ENCODE measurements at regions not wholly inside any gene's neighbourhood (a gene's known extent, or its start where the extent isn't known, plus 50 kb on each side); places are given as distances from the start of the nearest gene placed in this dataset.

GRCh38 chr4:143768007-143768591 is 67.6 kb upstream of the FREM3 start:
- no peaks in the 10 kb centered on the region for H3K4me1 ChIP-seq (ENCODE audit: control insufficient read depth in 2 of 2, insufficient read depth in 2 of 2, low read length in 2 of 2)
- no peaks in the 10 kb centered on the region for H3K4me1 Mint-ChIP-seq
- no peaks in the 10 kb centered on the region for H3K9me3 Mint-ChIP-seq (ENCODE audit: insufficient read depth)
- H3K4me3 Mint-ChIP-seq, result no peak overlapping the region
- CTCF ChIA-PET, result no interaction called here
- H4K20me1 ChIP-seq (ENCODE audit: control insufficient read depth, insufficient read depth, low read length, poor library complexity, severe bottlenecking), result no peaks in the 10 kb centered on the region
- no peaks in the 10 kb centered on the region for H3K27me3 ChIP-seq (replicated peaks in 1 of 4; ENCODE audit: control extremely low read depth in 1 of 4, control insufficient read depth in 3 of 4, insufficient read depth in 4 of 4, low read length in 3 of 4)
- no peak overlapping the region for H3K4me3 ChIP-seq (ENCODE audit: control extremely low read depth in 1 of 5, extremely low read depth in 1 of 5, insufficient read depth in 1 of 5, low read depth in 2 of 5, low read length in 4 of 5)
- POLR2A ChIA-PET, result no interaction called here
- H3K27ac Mint-ChIP-seq, result no peak overlapping the region
- DNase-seq (no peak), ATAC-seq (ENCODE audit: low read depth) (no peak)
- TF ChIP-seq EZH2 (IDR thresholded peaks at IDR 0.05; ENCODE audit: borderline replicate concordance, insufficient read depth, low read depth, low read length, poor library complexity, severe bottlenecking) (no peak), CTCF (IDR thresholded peaks at IDR 0.05) (no peak)
- no peak overlapping the region for H3K9ac ChIP-seq (ENCODE audit: low read length)
- no peak overlapping the region for H3K27ac ChIP-seq (ENCODE audit: low read length in 2 of 2)
- intact Hi-C loops (cut with micrococcal nuclease), result no loop called here
- no peak overlapping the region for H2AFZ ChIP-seq (ENCODE audit: insufficient read depth, low read depth, low read length, poor library complexity, severe bottlenecking)
- H3K36me3 ChIP-seq (replicated peaks in 1 of 2; ENCODE audit: control extremely low read depth in 1 of 2, control insufficient read depth in 1 of 2, extremely low read depth in 1 of 2, insufficient read depth in 2 of 2, low read length in 1 of 2), result no peaks in the 10 kb centered on the region
- H3K9me3 ChIP-seq (ENCODE audit: control extremely low read depth in 1 of 3, control insufficient read depth in 2 of 3, insufficient read depth in 1 of 3, low read length in 2 of 3), result no peaks in the 10 kb centered on the region
- no peak overlapping the region for H3K4me2 ChIP-seq (replicated peaks; ENCODE audit: low read depth, low read length, poor library complexity, severe bottlenecking)
- no peaks in the 10 kb centered on the region for H3K79me2 ChIP-seq (ENCODE audit: control insufficient read depth, insufficient read depth, low read length)
- no peaks in the 10 kb centered on the region for H3K27me3 Mint-ChIP-seq
- WGBS (ENCODE audit: insufficient coverage), result 100% methylated on average over 1 of the region's 5 CpGs

- H3K36me3 ChIP-seq (replicated peaks in 1 of 2; ENCODE audit: control extremely low read depth in 1 of 2, control insufficient read depth in 1 of 2, extremely low read depth in 1 of 2, insufficient read depth in 2 of 2, low read length in 1 of 2), result no peaks in the 10 kb centered on the region
- no peak overlapping the region for H3K4me2 ChIP-seq (replicated peaks; ENCODE audit: low read depth, low read length, poor library complexity, severe bottlenecking)
- H2AFZ ChIP-seq (ENCODE audit: insufficient read depth, low read depth, low read length, poor library complexity, severe bottlenecking), result no peak overlapping the region
- H3K4me1 ChIP-seq (ENCODE audit: control insufficient read depth in 2 of 2, insufficient read depth in 2 of 2, low read length in 2 of 2), result no peaks in the 10 kb centered on the region
- H3K9me3 Mint-ChIP-seq (ENCODE audit: insufficient read depth), result no peaks in the 10 kb centered on the region
- no peak overlapping the region for H3K27ac ChIP-seq (ENCODE audit: low read length in 2 of 2)
- ATAC-seq (ENCODE audit: low read depth), result no peak
- WGBS (ENCODE audit: insufficient coverage), result no CpG with 5 or more reads among the region's 3 CpGs
- H3K9me3 ChIP-seq (ENCODE audit: control extremely low read depth in 1 of 3, control insufficient read depth in 2 of 3, insufficient read depth in 1 of 3, low read length in 2 of 3), result no peaks in the 10 kb centered on the region
- intact Hi-C loops (cut with micrococcal nuclease), result no loop called here
- no peak overlapping the region for H3K4me3 Mint-ChIP-seq
- H3K9ac ChIP-seq (ENCODE audit: low read length), result no peak overlapping the region
- H3K79me2 ChIP-seq (ENCODE audit: control insufficient read depth, insufficient read depth, low read length), result no peaks in the 10 kb centered on the region
- H3K4me3 ChIP-seq (ENCODE audit: control extremely low read depth in 1 of 5, extremely low read depth in 1 of 5, insufficient read depth in 1 of 5, low read depth in 2 of 5, low read length in 4 of 5), result no peak overlapping the region
- H4K20me1 ChIP-seq (ENCODE audit: control insufficient read depth, insufficient read depth, low read length, poor library complexity, severe bottlenecking), result no peaks in the 10 kb centered on the region
- H3K27me3 Mint-ChIP-seq, result no peaks in the 10 kb centered on the region
- no peak overlapping the region for H3K27ac Mint-ChIP-seq
- TF ChIP-seq CTCF (IDR thresholded peaks at IDR 0.05) (no peak), EZH2 (IDR thresholded peaks at IDR 0.05; ENCODE audit: borderline replicate concordance, insufficient read depth, low read depth, low read length, poor library complexity, severe bottlenecking) (no peak)
- ChIA-PET POLR2A (no interaction called here), CTCF (no interaction called here)
- no peaks in the 10 kb centered on the region for H3K4me1 Mint-ChIP-seq
- no peaks in the 10 kb centered on the region for H3K27me3 ChIP-seq (replicated peaks in 1 of 4; ENCODE audit: control extremely low read depth in 1 of 4, control insufficient read depth in 3 of 4, insufficient read depth in 4 of 4, low read length in 3 of 4)
- no peak for DNase-seq
Observed at GRCh38 chr4:143763587-143763986, 63.1 kb upstream of the FREM3 start.
